Activated T-helper 1 cell treated with anti-CD3 and anti-CD28 coated beads, Interleukin-12 subunit alpha, Interleukin-12 subunit beta, Interleukin-2, Interleukin-4 antibody, amounts not matched to agents 30 ng/mL and 10 ng/mL and 1 ng/mL, durations not matched to agents 14 hours and 24 hours and 36 hours (primary cell): ENCODE measurements at regions not wholly inside any gene's neighbourhood (a gene's known extent, or its start where the extent isn't known, plus 50 kb on each side); places are given as distances from the start of the nearest gene placed in this dataset.

Source experiments
- DNase-seq: peaks from one replicate; pipeline ENCODE4 v3.0.0; 2021; ENCODE audit warnings: low spot score
- H3K27ac Mint-ChIP-seq: one replicate; pipeline ENCODE4 v1.8.0; 2021; ENCODE audit warnings: mild to moderate bottlenecking, mixed read lengths
- H3K27me3 Mint-ChIP-seq: one replicate; pipeline ENCODE4 v1.8.0; 2022; ENCODE audit warnings: mild to moderate bottlenecking, moderate library complexity, mixed read lengths; ENCODE audit not compliant: insufficient read depth
- H3K36me3 Mint-ChIP-seq: one replicate; pipeline ENCODE4 v1.8.0; 2021; ENCODE audit warnings: low read depth, mixed read lengths
- H3K4me1 Mint-ChIP-seq: one replicate; pipeline ENCODE4 v1.8.0; 2021; ENCODE audit warnings: low read depth, mixed read lengths
- H3K4me3 Mint-ChIP-seq: one replicate; pipeline ENCODE4 v1.8.0; 2021; ENCODE audit warnings: mild to moderate bottlenecking, moderate library complexity, mixed read lengths
- H3K9me3 Mint-ChIP-seq: one replicate; pipeline ENCODE4 v1.8.0; 2021; ENCODE audit warnings: mixed read lengths
- intact Hi-C: fragments of 100-400 bp; cut with micrococcal nuclease; formaldehyde crosslinking; loops from one replicate; pipeline ENCODE4 v1.15.1; 2024

- no peaks in the 10 kb centered on the region for H3K27me3 Mint-ChIP-seq
- H3K9me3 Mint-ChIP-seq: no peaks in the 10 kb centered on the region
- no peaks in the 10 kb centered on the region for H3K36me3 Mint-ChIP-seq
- no peak overlapping the region for H3K4me3 Mint-ChIP-seq
- intact Hi-C loops: no loop called here
- no peak for DNase-seq
- H3K27ac Mint-ChIP-seq: no peak overlapping the region
- peaks cover 5% of the 10 kb centered on the region for H3K4me1 Mint-ChIP-seq
Measured at GRCh38 chr13:21894091-21894490, 223.2 kb downstream of the FGF9 start.

DNA sequence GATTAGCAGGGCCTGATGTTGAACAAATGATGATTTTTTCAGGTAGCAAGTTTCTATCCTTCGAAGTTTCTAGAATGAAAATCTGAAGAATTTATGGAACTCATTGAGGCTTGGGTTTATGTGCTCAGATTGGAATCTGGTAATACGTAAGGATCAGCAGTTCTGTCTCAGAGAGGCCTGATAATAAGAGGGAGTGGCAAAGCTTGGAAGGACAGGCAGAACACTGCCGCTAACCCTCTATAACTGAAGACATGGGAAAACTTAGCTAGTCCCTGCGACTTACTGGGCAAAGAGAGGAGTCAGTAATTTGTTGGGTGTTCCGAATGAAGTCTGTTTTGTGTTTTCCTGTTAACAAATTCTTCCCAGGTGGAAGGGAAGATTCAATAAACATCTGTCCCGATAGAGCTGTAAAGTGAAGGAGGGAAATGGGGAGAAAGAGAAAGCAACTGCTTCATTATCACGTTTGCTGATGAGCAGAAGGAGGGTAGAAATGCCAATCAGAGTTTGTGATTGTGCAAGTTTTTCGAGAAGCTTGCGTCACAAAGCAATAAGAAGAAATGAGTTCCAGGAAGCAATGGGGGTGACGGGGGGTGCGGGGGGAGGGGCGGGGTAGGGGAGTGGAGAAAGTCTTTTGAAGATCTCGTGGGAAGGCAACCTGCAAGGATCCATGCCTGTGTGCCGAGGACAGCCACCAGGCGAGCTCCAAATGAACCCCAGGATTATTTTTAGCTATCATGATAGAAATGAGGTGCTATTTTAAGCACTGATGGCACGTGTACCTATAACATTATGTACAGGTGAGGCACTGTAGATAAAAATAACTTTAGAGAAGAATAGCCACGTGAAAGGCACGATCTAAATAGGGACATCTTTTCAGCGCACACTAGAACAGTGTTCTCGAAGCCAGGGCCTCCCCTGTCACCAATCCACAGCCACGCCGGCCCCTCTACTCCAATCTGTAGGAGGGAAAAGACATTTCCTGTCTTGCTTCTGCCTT is 224.1 kb downstream of the FGF9 start:
- no peak for DNase-seq
- no peaks in the 10 kb centered on the region for H3K9me3 Mint-ChIP-seq

DNA sequence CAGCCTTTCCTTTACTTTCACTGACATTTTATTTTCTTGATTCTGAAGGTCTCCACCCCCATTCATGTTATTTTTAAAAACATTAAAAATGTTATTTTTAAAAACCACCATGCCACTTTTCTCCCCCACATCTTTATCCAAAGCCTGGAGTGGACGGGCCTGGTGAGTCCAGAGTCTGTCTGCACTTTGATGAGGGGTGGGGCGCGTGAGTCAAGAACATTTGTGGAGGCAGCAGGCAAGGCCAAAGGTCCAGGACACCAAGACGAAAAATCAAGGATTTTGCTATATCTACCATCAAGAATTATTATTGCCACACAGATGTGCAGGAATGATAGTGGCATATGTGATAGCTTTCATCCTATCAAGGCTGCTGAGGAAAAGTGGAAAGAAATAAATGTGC is 224.9 kb downstream of the FGF9 start:
- H3K4me3 Mint-ChIP-seq: no peak overlapping the region
- no peak overlapping the region for H3K27ac Mint-ChIP-seq
- intact Hi-C loops: no loop called here
- H3K4me1 Mint-ChIP-seq: peaks cover 5% of the 10 kb centered on the region
- no peaks in the 10 kb centered on the region for H3K36me3 Mint-ChIP-seq
- DNase-seq: no peak
- no peaks in the 10 kb centered on the region for H3K9me3 Mint-ChIP-seq
- no peaks in the 10 kb centered on the region for H3K27me3 Mint-ChIP-seq

More for the DNA sequence above, 224.1 kb downstream of the FGF9 start:
- H3K4me3 Mint-ChIP-seq: no peak overlapping the region
- H3K27me3 Mint-ChIP-seq: no peaks in the 10 kb centered on the region
- H3K27ac Mint-ChIP-seq: no peak overlapping the region
- H3K36me3 Mint-ChIP-seq: no peaks in the 10 kb centered on the region
- intact Hi-C loops: no loop called here
- H3K4me1 Mint-ChIP-seq: peaks cover 5% of the 10 kb centered on the region

DNA sequence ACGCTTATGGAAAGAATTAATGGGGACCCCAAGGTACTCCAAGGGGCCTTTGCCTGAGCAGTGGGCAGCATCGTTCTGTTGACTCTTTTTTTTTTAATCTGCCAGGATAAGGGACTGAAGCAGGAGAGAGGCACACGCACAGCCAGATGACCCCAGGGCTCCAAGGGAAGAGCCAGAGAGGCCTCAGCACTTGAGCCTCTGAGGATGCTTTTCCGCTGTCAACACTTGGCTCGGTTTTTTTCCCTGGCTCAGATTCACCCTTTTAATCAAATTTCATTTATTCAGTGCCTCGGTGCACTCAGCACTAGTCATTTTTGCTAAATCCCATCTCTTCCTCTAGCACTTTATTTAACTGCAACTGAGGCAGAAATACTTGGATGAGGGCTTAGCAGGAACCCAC is 226.3 kb downstream of the FGF9 start:
- no peak for DNase-seq
- Mint-ChIP-seq H3K9me3 (no peaks in the 10 kb centered on the region), H3K27me3 (no peaks in the 10 kb centered on the region), H3K4me3 (no peak overlapping the region), H3K36me3 (no peaks in the 10 kb centered on the region), H3K4me1 (peaks cover 5% of the 10 kb centered on the region), H3K27ac (no peak overlapping the region)
- intact Hi-C loops: no loop called here

- H3K4me1 Mint-ChIP-seq: peaks cover 5% of the 10 kb centered on the region
- no peak overlapping the region for H3K4me3 Mint-ChIP-seq
- H3K27ac Mint-ChIP-seq: no peak overlapping the region
Measured at GRCh38 chr13:21898459-21898858, 227.6 kb downstream of the FGF9 start.

DNA sequence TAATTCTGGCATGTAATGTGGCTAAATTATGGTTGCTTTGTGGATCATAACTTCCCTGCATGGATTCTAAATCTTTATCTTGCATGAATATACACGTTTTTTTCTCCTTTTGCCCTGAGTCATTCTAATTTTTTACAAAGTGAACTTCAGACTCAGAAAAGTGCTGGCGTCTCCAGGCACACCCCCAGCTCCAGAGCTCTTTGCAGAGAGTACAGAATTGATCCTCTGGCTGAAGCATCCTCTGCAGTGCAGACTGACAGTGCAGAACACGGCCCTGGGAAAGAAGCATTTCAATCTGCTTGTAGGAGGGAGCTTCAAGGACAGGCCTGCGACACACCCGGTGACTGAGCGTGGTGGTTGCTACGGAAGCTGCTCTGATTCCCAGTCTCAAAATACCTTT is 228.1 kb downstream of the FGF9 start:
- no peaks in the 10 kb centered on the region for H3K9me3 Mint-ChIP-seq
- no peaks in the 10 kb centered on the region for H3K27me3 Mint-ChIP-seq
- H3K36me3 Mint-ChIP-seq: no peaks in the 10 kb centered on the region
- H3K27ac Mint-ChIP-seq: no peak overlapping the region
- intact Hi-C loops: no loop called here
- H3K4me1 Mint-ChIP-seq: peaks cover 5% of the 10 kb centered on the region
- DNase-seq: no peak
- no peak overlapping the region for H3K4me3 Mint-ChIP-seq

More at GRCh38 chr13:21898459-21898858, 227.6 kb downstream of the FGF9 start:
- H3K9me3 Mint-ChIP-seq: no peaks in the 10 kb centered on the region
- no peak for DNase-seq
- intact Hi-C loops: no loop called here
- H3K27me3 Mint-ChIP-seq: no peaks in the 10 kb centered on the region
- H3K36me3 Mint-ChIP-seq: no peaks in the 10 kb centered on the region

DNA sequence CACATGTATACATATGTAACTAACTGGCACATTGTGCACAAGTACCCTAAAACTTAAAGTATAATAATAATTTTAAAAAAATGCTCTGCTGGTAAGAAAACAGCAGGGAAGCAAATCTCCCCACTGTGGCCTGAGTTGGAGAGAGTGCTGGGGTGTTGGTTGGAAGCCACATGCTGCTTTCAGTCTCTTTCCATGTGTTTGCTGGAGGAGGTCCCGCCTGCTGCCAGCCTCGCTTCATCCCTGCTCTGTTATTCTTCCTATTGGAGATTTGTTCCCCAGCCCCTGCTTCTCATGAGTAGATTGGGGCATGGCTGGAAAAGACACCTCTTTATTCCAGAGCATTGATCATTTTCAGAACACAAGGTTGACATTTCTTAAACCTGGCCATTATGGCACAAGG is 230.5 kb downstream of the FGF9 start:
- intact Hi-C loops: no loop called here
- no peak for DNase-seq
- Mint-ChIP-seq H3K27me3 (no peaks in the 10 kb centered on the region), H3K4me3 (no peak overlapping the region), H3K4me1 (no peaks in the 10 kb centered on the region), H3K36me3 (no peaks in the 10 kb centered on the region), H3K27ac (no peak overlapping the region), H3K9me3 (no peaks in the 10 kb centered on the region)

GRCh38 chr13:21901811-21902708 is 231.2 kb downstream of the FGF9 start:
- intact Hi-C loops: no loop called here
- no peak overlapping the region for H3K27ac Mint-ChIP-seq
- no peaks in the 10 kb centered on the region for H3K4me1 Mint-ChIP-seq
- no peaks in the 10 kb centered on the region for H3K9me3 Mint-ChIP-seq
- no peaks in the 10 kb centered on the region for H3K36me3 Mint-ChIP-seq
- no peak overlapping the region for H3K4me3 Mint-ChIP-seq
- no peaks in the 10 kb centered on the region for H3K27me3 Mint-ChIP-seq
- no peak for DNase-seq

GRCh38 chr13:21902709-21903098 is 231.8 kb downstream of the FGF9 start:
- no peak overlapping the region for H3K27ac Mint-ChIP-seq
- no peak for DNase-seq
- H3K4me3 Mint-ChIP-seq: no peak overlapping the region
- no peaks in the 10 kb centered on the region for H3K36me3 Mint-ChIP-seq
- intact Hi-C loops: no loop called here
- H3K4me1 Mint-ChIP-seq: no peaks in the 10 kb centered on the region
- H3K9me3 Mint-ChIP-seq: no peaks in the 10 kb centered on the region
- H3K27me3 Mint-ChIP-seq: no peaks in the 10 kb centered on the region

- no peak for DNase-seq
- intact Hi-C loops: no loop called here
- Mint-ChIP-seq H3K27ac (no peak overlapping the region), H3K4me3 (no peak overlapping the region), H3K9me3 (no peaks in the 10 kb centered on the region), H3K27me3 (no peaks in the 10 kb centered on the region), H3K36me3 (no peaks in the 10 kb centered on the region), H3K4me1 (no peaks in the 10 kb centered on the region)
Measured at GRCh38 chr13:21905486-21905885, 234.6 kb downstream of the FGF9 start.

- intact Hi-C loops: no loop called here
- Mint-ChIP-seq H3K36me3 (no peaks in the 10 kb centered on the region), H3K4me1 (no peaks in the 10 kb centered on the region)
Measured at GRCh38 chr13:21909331-21909730, 238.5 kb downstream of the FGF9 start.

DNA sequence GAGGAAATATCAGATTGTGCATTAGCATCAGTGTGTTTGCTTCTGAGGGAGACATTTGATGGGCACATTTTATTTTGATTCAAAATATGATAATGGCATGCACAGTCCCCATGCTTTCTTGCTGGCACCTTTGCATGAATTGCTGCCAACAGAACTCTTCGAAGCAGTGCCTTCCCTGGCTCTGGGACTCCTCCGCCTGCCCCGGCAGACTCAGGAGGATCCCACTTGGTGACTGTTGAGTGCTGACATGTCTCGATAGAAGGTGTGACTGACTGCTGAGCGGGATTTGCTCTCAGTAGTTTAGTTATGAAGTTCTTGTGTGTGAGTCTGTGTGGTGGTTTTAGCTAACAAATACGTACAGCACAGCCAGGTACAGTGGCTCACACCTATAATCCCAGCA is 239.7 kb downstream of the FGF9 start:
- Mint-ChIP-seq H3K4me1 (no peaks in the 10 kb centered on the region), H3K27me3 (no peaks in the 10 kb centered on the region), H3K27ac (no peak overlapping the region), H3K36me3 (no peaks in the 10 kb centered on the region), H3K4me3 (no peak overlapping the region), H3K9me3 (no peaks in the 10 kb centered on the region)
- DNase-seq: no peak
- intact Hi-C loops: no loop called here

More at GRCh38 chr13:21909331-21909730, 238.5 kb downstream of the FGF9 start:
- no peak overlapping the region for H3K27ac Mint-ChIP-seq
- no peak overlapping the region for H3K4me3 Mint-ChIP-seq
- no peaks in the 10 kb centered on the region for H3K9me3 Mint-ChIP-seq
- H3K27me3 Mint-ChIP-seq: no peaks in the 10 kb centered on the region
- DNase-seq: no peak
